Hepatocyte (in vitro differentiated cells): ENCODE measurements at regions not wholly inside any gene's neighbourhood (a gene's known extent, or its start where the extent isn't known, plus 50 kb on each side); places are given as distances from the start of the nearest gene placed in this dataset.
"Not testable (repeated sequence)": the region's sequence is repeated elsewhere in the genome, so short reads cannot be mapped to it uniquely, and the experiment has no call there.

ENCODE experiments used
- EZH2 ChIP-seq: fragments of 200-600 bp; sonication (generic); IDR thresholded peaks from 2 replicates; pipeline ENCODE4 v1.6.1; 2016; ENCODE audit warnings: antibody characterized with exemption, mild to moderate bottlenecking, borderline replicate concordance
- TF ChIP-seq, protein P1 (sequence below): fragments of 200-600 bp; sonication (generic); IDR thresholded peaks from 2 replicates; pipeline ENCODE4 v1.5.1; 2016; ENCODE audit warnings: antibody characterized with exemption, mild to moderate bottlenecking; ENCODE audit not compliant: poor library complexity

DNA sequence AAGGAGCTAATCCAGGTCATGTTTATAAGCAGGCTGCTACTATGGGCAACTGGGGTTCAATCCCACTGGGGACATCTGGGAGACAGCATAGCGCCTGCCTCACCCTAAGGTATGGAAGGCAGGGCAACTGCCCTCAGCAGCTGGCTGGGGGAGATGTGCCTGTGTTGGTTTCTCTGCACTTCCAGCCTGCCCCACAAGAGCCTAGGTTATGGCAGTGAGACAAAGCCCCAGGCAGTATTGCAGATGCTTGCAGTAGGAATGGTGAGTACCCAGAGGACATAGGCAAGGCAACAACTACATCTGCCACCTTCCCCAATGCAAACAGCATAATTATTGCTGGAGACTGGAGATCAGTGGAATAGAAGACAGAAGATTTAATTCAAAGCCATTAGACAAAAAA lies 131.8 kb downstream of the NPIPA8 start:
- TF ChIP-seq, protein P1, sequence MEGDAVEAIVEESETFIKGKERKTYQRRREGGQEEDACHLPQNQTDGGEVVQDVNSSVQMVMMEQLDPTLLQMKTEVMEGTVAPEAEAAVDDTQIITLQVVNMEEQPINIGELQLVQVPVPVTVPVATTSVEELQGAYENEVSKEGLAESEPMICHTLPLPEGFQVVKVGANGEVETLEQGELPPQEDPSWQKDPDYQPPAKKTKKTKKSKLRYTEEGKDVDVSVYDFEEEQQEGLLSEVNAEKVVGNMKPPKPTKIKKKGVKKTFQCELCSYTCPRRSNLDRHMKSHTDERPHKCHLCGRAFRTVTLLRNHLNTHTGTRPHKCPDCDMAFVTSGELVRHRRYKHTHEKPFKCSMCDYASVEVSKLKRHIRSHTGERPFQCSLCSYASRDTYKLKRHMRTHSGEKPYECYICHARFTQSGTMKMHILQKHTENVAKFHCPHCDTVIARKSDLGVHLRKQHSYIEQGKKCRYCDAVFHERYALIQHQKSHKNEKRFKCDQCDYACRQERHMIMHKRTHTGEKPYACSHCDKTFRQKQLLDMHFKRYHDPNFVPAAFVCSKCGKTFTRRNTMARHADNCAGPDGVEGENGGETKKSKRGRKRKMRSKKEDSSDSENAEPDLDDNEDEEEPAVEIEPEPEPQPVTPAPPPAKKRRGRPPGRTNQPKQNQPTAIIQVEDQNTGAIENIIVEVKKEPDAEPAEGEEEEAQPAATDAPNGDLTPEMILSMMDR = not testable (repeated sequence)
- not testable (repeated sequence) for TF ChIP-seq EZH2
